ENCODE measurements at regions not wholly inside any gene's neighbourhood (a gene's known extent, or its start where the extent isn't known, plus 50 kb on each side); places are given as distances from the start of the nearest gene placed in this dataset.

GRCh38 chr1:234953655-234954405 lies 174.8 kb downstream of the TOMM20 start:
- H3K4me2 ChIP-seq (ENCODE audit: low read depth, low read length), result no peak overlapping the region
- H3K4me1 ChIP-seq (ENCODE audit: insufficient read depth, low read length), result peaks cover 71% of the 10 kb centered on the region
- FAIRE-seq, result peak; percentile 12
- ATAC-seq, result no peak
- H4K20me1 ChIP-seq (ENCODE audit: insufficient read depth, low read length), result no peaks in the 10 kb centered on the region
- no peaks in the 10 kb centered on the region for H3K9me3 ChIP-seq (ENCODE audit: low read length)
- H3K79me2 ChIP-seq (ENCODE audit: insufficient read depth, low read length), result no peaks in the 10 kb centered on the region
- H3K36me3 ChIP-seq (replicated peaks in 1 of 2; ENCODE audit: control insufficient read depth in 1 of 2, insufficient read depth in 2 of 2, low read length in 2 of 2), result no peaks in the 10 kb centered on the region
- no peak for DNase-seq (ENCODE audit: low spot score)
- no peak overlapping the region for H2AFZ ChIP-seq (ENCODE audit: low read length)
- no peaks in the 10 kb centered on the region for H3K27me3 ChIP-seq (ENCODE audit: control insufficient read depth in 1 of 2, insufficient read depth in 2 of 2, low read length in 2 of 2)
- ChIA-PET POLR2A (interaction anchor here (1.3 to 13.1 kb wide), 7 partner anchors 9 to 342 kb away, joined by 3 to 657 read pairs (median 86); partner anchors contain the start of gene IRF2BP2), CTCF (ENCODE audit: low intra/inter-chr PET ratio, low total read pairs) (no interaction called here)
- BruUV-seq (replicated peaks), result no TSS peak
- intact Hi-C loops (cut with micrococcal nuclease; ENCODE audit: unreplicated experiment) (no loop called here), in situ Hi-C loops (cut with HindIII; ENCODE audit: extremely low pct_ligation_motif_present, low pct_unique_long_range_greater_than_20kb) (loop anchor here (10.0 kb wide), 1 partner anchor 199 kb away; no protein-coding TSS in a partner anchor)
- H3K27ac ChIP-seq (ENCODE audit: extremely low read length, insufficient read depth, low read length), result no peak overlapping the region
- no peak overlapping the region for H3K4me3 ChIP-seq (replicated peaks in 1 of 3; ENCODE audit: insufficient read depth in 1 of 3, low read depth in 2 of 3, low read length in 3 of 3)
- WGBS (ENCODE audit: low lambda C conversion rate), result 59% methylated on average over 13 of the region's 13 CpGs
- H3K9ac ChIP-seq (ENCODE audit: insufficient read depth, low read depth, low read length), result 0 out of 2 replicates have a peak overlapping the region, but pooled peaks have one; percentile 7
- TF ChIP-seq ZNF691 (CRISPR knock-in tag; IDR thresholded peaks at IDR 0.05; ENCODE audit: borderline replicate concordance, low read depth) (no peak), EED (CRISPR knock-in tag; IDR thresholded peaks at IDR 0.05) (no peak), DZIP1 (CRISPR knock-in tag; IDR thresholded peaks at IDR 0.05) (no peak), NKX3-1 (CRISPR knock-in tag; IDR thresholded peaks at IDR 0.05) (no peak), MED1 (CRISPR knock-in tag; IDR thresholded peaks at IDR 0.05) (0 out of 2 replicates have a peak, but pooled peaks have one; percentile 21), ZNF589 (CRISPR knock-in tag; conservative IDR thresholded peaks at IDR 0.05) (no peak), E2F1 (CRISPR knock-in tag; IDR thresholded peaks at IDR 0.05) (no peak), RNF219 (CRISPR knock-in tag; IDR thresholded peaks at IDR 0.05) (no peak), NR2F6 (IDR thresholded peaks at IDR 0.05) (peak; percentile 29; the same call in 1 of the 2 replicates), NR2F6 (CRISPR knock-in tag; IDR thresholded peaks at IDR 0.05) (0 out of 2 replicates have a peak, but pooled peaks have one; percentile 34), NPAS2 (CRISPR knock-in tag; IDR thresholded peaks at IDR 0.05; ENCODE audit: borderline replicate concordance) (no peak), BCLAF1 (IDR thresholded peaks at IDR 0.05) (no peak)
